Loucy (cell line): ENCODE measurements at regions not wholly inside any gene's neighbourhood (a gene's known extent, or its start where the extent isn't known, plus 50 kb on each side); places are given as distances from the start of the nearest gene placed in this dataset.
"Not testable (repeated sequence)": the region's sequence is repeated elsewhere in the genome, so short reads cannot be mapped to it uniquely, and the experiment has no call there.

ENCODE experiments used
- H2AFZ ChIP-seq: fragments of 200-600 bp; sonication (generic); 2 replicates; pipeline ENCODE4 v1.6.0; 2016; ENCODE audit warnings: antibody characterized with exemption, mild to moderate bottlenecking, low read length, moderate library complexity
- H3F3A ChIP-seq: fragments of 200-600 bp; 2 replicates; pipeline ENCODE4 v1.6.0; 2016; ENCODE audit warnings: antibody characterized with exemption, low read depth, mild to moderate bottlenecking
- H3K27me3 ChIP-seq: fragments of 200-600 bp; sonication (generic); 2 replicates; pipeline ENCODE4 v1.6.1; 2014; ENCODE audit warnings: low read length, mild to moderate bottlenecking; ENCODE audit not compliant: insufficient read depth, poor library complexity, severe bottlenecking
- H3K36me3 ChIP-seq: fragments of 200-600 bp; sonication (generic); 2 replicates; pipeline ENCODE4 v1.6.1; 2016; ENCODE audit warnings: low read length; ENCODE audit not compliant: insufficient read depth
- H3K4me1 ChIP-seq: fragments of 200-600 bp; sonication (generic); 2 replicates; pipeline ENCODE4 v1.5.1; 2014; ENCODE audit warnings: low read length, mild to moderate bottlenecking; ENCODE audit not compliant: insufficient read depth, poor library complexity, severe bottlenecking
- H3K4me2 ChIP-seq: fragments of 200-600 bp; sonication (generic); 2 replicates; pipeline ENCODE4 v1.6.0; 2014; ENCODE audit warnings: antibody characterized with exemption, low read length, low read depth, mild to moderate bottlenecking; ENCODE audit not compliant: poor library complexity, severe bottlenecking
- H3K4me3 ChIP-seq: fragments of 200-600 bp; sonication (generic); 2 replicates; pipeline ENCODE4 v1.5.1; 2014; ENCODE audit warnings: low read length, mild to moderate bottlenecking, mixed read lengths; ENCODE audit not compliant: poor library complexity, severe bottlenecking
- H3K79me2 ChIP-seq: fragments of 200-600 bp; sonication (generic); 2 replicates; pipeline ENCODE4 v1.6.1; 2014; ENCODE audit warnings: low read length; ENCODE audit not compliant: insufficient read depth
- H3K9ac ChIP-seq: fragments of 200-600 bp; sonication (generic); 2 replicates; pipeline ENCODE4 v1.6.0; 2014; ENCODE audit warnings: mild to moderate bottlenecking, low read depth, low read length, moderate library complexity; ENCODE audit not compliant: poor library complexity, severe bottlenecking
- H3K9me2 ChIP-seq: fragments of 200-600 bp; sonication (generic); replicated peaks from 2 replicates; pipeline ENCODE4 v1.6.1; 2016; ENCODE audit warnings: low read depth, low read length, mixed read lengths
- H3K9me3 ChIP-seq: fragments of 200-600 bp; sonication (generic); 2 replicates; pipeline ENCODE4 v1.6.1; 2014; ENCODE audit warnings: mild to moderate bottlenecking, antibody characterized with exemption, low read length, low read depth; ENCODE audit not compliant: insufficient read depth
- H4K20me1 ChIP-seq: fragments of 200-600 bp; sonication (generic); 2 replicates; pipeline ENCODE4 v1.6.0; 2014; ENCODE audit warnings: antibody characterized with exemption, low read length, mild to moderate bottlenecking; ENCODE audit not compliant: insufficient read depth, poor library complexity, severe bottlenecking
- CTCF ChIP-seq: fragments of 200-600 bp; sonication (generic); conservative IDR thresholded peaks from 2 replicates; pipeline ENCODE4 v1.5.1; 2014; ENCODE audit warnings: mild to moderate bottlenecking, antibody characterized with exemption, low read length
- EZH2phosphoT487 ChIP-seq: fragments of 200-600 bp; IDR thresholded peaks from 2 replicates; pipeline ENCODE4 v1.6.1; 2018; ENCODE audit warnings: antibody characterized with exemption, mild to moderate bottlenecking, moderate library complexity, borderline replicate concordance

- Histone ChIP-seq H3K9me3 (no peaks in the 10 kb centered on the region), H3K4me1 (no peaks in the 10 kb centered on the region), H3F3A (no peaks in the 10 kb centered on the region), H3K79me2 (no peaks in the 10 kb centered on the region), H3K36me3 (no peaks in the 10 kb centered on the region), H3K9ac (no peak overlapping the region), H3K27me3 (no peaks in the 10 kb centered on the region), H3K4me3 (no peak overlapping the region), H3K9me2 (no peaks in the 10 kb centered on the region), H3K4me2 (no peak overlapping the region), H2AFZ (no peak overlapping the region), H4K20me1 (no peaks in the 10 kb centered on the region)
- TF ChIP-seq CTCF (no peak), EZH2phosphoT487 (no peak)
These were observed 139.8 kb upstream of the GK2 start for GRCh38 chr4:79547851-79548250.

DNA sequence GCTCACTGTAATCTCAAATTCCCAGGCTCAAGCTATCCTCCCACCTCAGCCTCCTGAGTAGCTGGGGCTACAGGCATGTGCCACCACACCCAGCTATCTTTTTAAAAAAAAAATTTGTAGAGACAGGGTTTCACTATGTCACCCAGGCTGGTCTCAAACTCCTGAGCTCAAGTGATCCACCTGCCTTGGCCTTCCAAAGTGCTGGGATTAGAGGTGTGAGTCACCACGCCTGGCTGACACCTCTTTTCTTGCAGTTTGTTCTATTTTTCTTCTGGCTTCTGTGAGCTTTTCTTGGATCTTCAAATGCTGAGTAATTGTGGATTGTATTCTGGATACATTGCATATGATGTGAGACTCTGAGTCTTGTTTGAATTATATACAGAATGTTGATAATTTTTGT, 137.3 kb upstream of the GK2 start:
- not testable (repeated sequence) for H3K9ac ChIP-seq, H3K4me1 ChIP-seq, H3K9me3 ChIP-seq, H3K36me3 ChIP-seq, H3F3A ChIP-seq, H4K20me1 ChIP-seq, H3K27me3 ChIP-seq, H3K4me2 ChIP-seq, H2AFZ ChIP-seq, H3K9me2 ChIP-seq, H3K4me3 ChIP-seq, H3K79me2 ChIP-seq

DNA sequence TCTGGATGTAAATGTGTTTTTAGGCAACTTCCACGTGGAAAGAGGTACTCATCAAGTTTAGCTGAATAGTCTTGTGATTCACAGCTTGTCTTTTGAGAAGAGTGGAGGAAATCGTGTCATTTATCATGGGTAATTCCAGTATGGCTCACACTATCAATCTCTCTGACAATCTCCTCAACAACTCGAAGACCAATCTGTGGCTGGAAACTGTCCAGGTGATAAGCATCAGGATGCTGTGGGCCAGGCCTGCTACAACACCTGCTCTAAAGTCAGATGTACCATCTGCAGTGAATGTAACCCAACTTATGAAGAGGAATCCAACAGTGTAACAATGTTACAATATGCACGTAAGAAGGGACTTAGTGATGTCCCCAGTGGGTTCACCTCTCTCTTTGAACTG, 132.1 kb upstream of the GK2 start:
- H3K79me2 ChIP-seq, result no peaks in the 10 kb centered on the region
- no peaks in the 10 kb centered on the region for H4K20me1 ChIP-seq
- no peak overlapping the region for H3K4me3 ChIP-seq
- H3K4me1 ChIP-seq, result no peaks in the 10 kb centered on the region
- no peaks in the 10 kb centered on the region for H3K27me3 ChIP-seq
- H3K36me3 ChIP-seq, result no peaks in the 10 kb centered on the region
- TF ChIP-seq EZH2phosphoT487 (no peak), CTCF (no peak)
- H3K9me2 ChIP-seq, result no peaks in the 10 kb centered on the region
- no peak overlapping the region for H2AFZ ChIP-seq
- no peaks in the 10 kb centered on the region for H3F3A ChIP-seq
- no peaks in the 10 kb centered on the region for H3K9me3 ChIP-seq
- H3K9ac ChIP-seq, result no peak overlapping the region
- no peak overlapping the region for H3K4me2 ChIP-seq

- no peaks in the 10 kb centered on the region for H3K79me2 ChIP-seq
- H3K4me3 ChIP-seq, result no peak overlapping the region
- no peaks in the 10 kb centered on the region for H3F3A ChIP-seq
- H3K36me3 ChIP-seq, result no peaks in the 10 kb centered on the region
- H3K9ac ChIP-seq, result no peak overlapping the region
- no peak overlapping the region for H3K4me2 ChIP-seq
- TF ChIP-seq EZH2phosphoT487 (no peak), CTCF (no peak)
- no peak overlapping the region for H2AFZ ChIP-seq
- H3K9me3 ChIP-seq, result no peaks in the 10 kb centered on the region
- no peaks in the 10 kb centered on the region for H3K4me1 ChIP-seq
- H3K9me2 ChIP-seq, result no peaks in the 10 kb centered on the region
- no peaks in the 10 kb centered on the region for H4K20me1 ChIP-seq
- H3K27me3 ChIP-seq, result no peaks in the 10 kb centered on the region
These were observed 127.5 kb upstream of the GK2 start for GRCh38 chr4:79535516-79535915.
